ENCODE measurements at regions not wholly inside any gene's neighbourhood (a gene's known extent, or its start where the extent isn't known, plus 50 kb on each side); places are given as distances from the start of the nearest gene placed in this dataset.
"Not testable (repeated sequence)": the region's sequence is repeated elsewhere in the genome, so short reads cannot be mapped to it uniquely, and the experiment has no call there.

- H3K4me3 ChIP-seq (ENCODE audit: low read length in 3 of 3), result no peak overlapping the region
- intact Hi-C loops (cut with DNase I), result no loop called here
- DNase-seq, result no peak
- TF ChIP-seq CTCF (IDR thresholded peaks at IDR 0.05; ENCODE audit: borderline replicate concordance, extremely low read depth, insufficient read depth), result no peak
- no peaks in the 10 kb centered on the region for H3K4me1 ChIP-seq (ENCODE audit: control insufficient read depth in 2 of 3, insufficient read depth in 2 of 3, low read depth in 1 of 3, low read length in 3 of 3)
- no peaks in the 10 kb centered on the region for H3K27me3 ChIP-seq (ENCODE audit: control insufficient read depth, insufficient read depth, low read length)
- H3K27ac ChIP-seq (ENCODE audit: low read depth in 2 of 2, low read length in 2 of 2), result no peak overlapping the region
- no peaks in the 10 kb centered on the region for H3K9me3 ChIP-seq (ENCODE audit: control insufficient read depth in 2 of 3, insufficient read depth in 1 of 3, low read length in 3 of 3)
- no peaks in the 10 kb centered on the region for H3K36me3 ChIP-seq (ENCODE audit: control insufficient read depth in 2 of 3, insufficient read depth in 3 of 3, low read length in 3 of 3)
- no peak for FAIRE-seq
- no peak overlapping the region for H3K9ac ChIP-seq (ENCODE audit: low read length in 3 of 3)
Measured at GRCh38 chr14:59022144-59022543, 166.3 kb upstream of the DAAM1 start.

GRCh38 chr14:59026081-59026480 lies 162.4 kb upstream of the DAAM1 start:
- DNase-seq (no peak), FAIRE-seq (no peak)
- intact Hi-C loops (cut with DNase I), result no loop called here
- no peak overlapping the region for H3K27ac ChIP-seq (ENCODE audit: low read depth in 2 of 2, low read length in 2 of 2)
- no peak overlapping the region for H3K9ac ChIP-seq (ENCODE audit: low read length in 3 of 3)
- H3K4me1 ChIP-seq (ENCODE audit: control insufficient read depth in 2 of 3, insufficient read depth in 2 of 3, low read depth in 1 of 3, low read length in 3 of 3), result peaks cover 0 to 2% (median 0%) of the 10 kb centered on the region in 3 donors
- no peak for TF ChIP-seq CTCF (IDR thresholded peaks at IDR 0.05; ENCODE audit: borderline replicate concordance, extremely low read depth, insufficient read depth)
- no peaks in the 10 kb centered on the region for H3K27me3 ChIP-seq (ENCODE audit: control insufficient read depth, insufficient read depth, low read length)
- no peaks in the 10 kb centered on the region for H3K9me3 ChIP-seq (ENCODE audit: control insufficient read depth in 2 of 3, insufficient read depth in 1 of 3, low read length in 3 of 3)
- H3K4me3 ChIP-seq (ENCODE audit: low read length in 3 of 3), result no peak overlapping the region
- no peaks in the 10 kb centered on the region for H3K36me3 ChIP-seq (ENCODE audit: control insufficient read depth in 2 of 3, insufficient read depth in 3 of 3, low read length in 3 of 3)

GRCh38 chr14:59026640-59027039 lies 161.8 kb upstream of the DAAM1 start:
- DNase-seq; FAIRE-seq; H3K27ac ChIP-seq (ENCODE audit: low read depth in 2 of 2, low read length in 2 of 2); H3K9me3 ChIP-seq (ENCODE audit: control insufficient read depth in 2 of 3, insufficient read depth in 1 of 3, low read length in 3 of 3); H3K4me3 ChIP-seq (ENCODE audit: low read length in 3 of 3); H3K9ac ChIP-seq (ENCODE audit: low read length in 3 of 3); H3K4me1 ChIP-seq (ENCODE audit: control insufficient read depth in 2 of 3, insufficient read depth in 2 of 3, low read depth in 1 of 3, low read length in 3 of 3); H3K27me3 ChIP-seq (ENCODE audit: control insufficient read depth, insufficient read depth, low read length); H3K36me3 ChIP-seq (ENCODE audit: control insufficient read depth in 2 of 3, insufficient read depth in 3 of 3, low read length in 3 of 3); intact Hi-C loops (cut with DNase I): not testable (repeated sequence)

- DNase-seq, result peak; percentile 81 to 95 (median 89)
- Histone ChIP-seq H3K27me3 (ENCODE audit: control insufficient read depth, insufficient read depth, low read length) (no peaks in the 10 kb centered on the region), H3K36me3 (ENCODE audit: control insufficient read depth in 2 of 3, insufficient read depth in 3 of 3, low read length in 3 of 3) (no peaks in the 10 kb centered on the region), H3K4me1 (ENCODE audit: control insufficient read depth in 2 of 3, insufficient read depth in 2 of 3, low read depth in 1 of 3, low read length in 3 of 3) (peaks cover 0 to 2% (median 0%) of the 10 kb centered on the region in 3 donors), H3K9me3 (ENCODE audit: control insufficient read depth in 2 of 3, insufficient read depth in 1 of 3, low read length in 3 of 3) (no peaks in the 10 kb centered on the region), H3K9ac (ENCODE audit: low read length in 3 of 3) (no peak overlapping the region), H3K27ac (ENCODE audit: low read depth in 2 of 2, low read length in 2 of 2) (no peak overlapping the region), H3K4me3 (ENCODE audit: low read length in 3 of 3) (no peak overlapping the region)
- peak; percentile 42 for FAIRE-seq
- peak; percentile 81 for TF ChIP-seq CTCF (IDR thresholded peaks at IDR 0.05; ENCODE audit: borderline replicate concordance, extremely low read depth, insufficient read depth)
- intact Hi-C loops (cut with DNase I), result no loop called here
Measured at GRCh38 chr14:59028476-59029202, 159.8 kb upstream of the DAAM1 start.

All from kidney (tissue), 13 donors.